ENCODE measurements at regions not wholly inside any gene's neighbourhood (a gene's known extent, or its start where the extent isn't known, plus 50 kb on each side); places are given as distances from the start of the nearest gene placed in this dataset.

DNA sequence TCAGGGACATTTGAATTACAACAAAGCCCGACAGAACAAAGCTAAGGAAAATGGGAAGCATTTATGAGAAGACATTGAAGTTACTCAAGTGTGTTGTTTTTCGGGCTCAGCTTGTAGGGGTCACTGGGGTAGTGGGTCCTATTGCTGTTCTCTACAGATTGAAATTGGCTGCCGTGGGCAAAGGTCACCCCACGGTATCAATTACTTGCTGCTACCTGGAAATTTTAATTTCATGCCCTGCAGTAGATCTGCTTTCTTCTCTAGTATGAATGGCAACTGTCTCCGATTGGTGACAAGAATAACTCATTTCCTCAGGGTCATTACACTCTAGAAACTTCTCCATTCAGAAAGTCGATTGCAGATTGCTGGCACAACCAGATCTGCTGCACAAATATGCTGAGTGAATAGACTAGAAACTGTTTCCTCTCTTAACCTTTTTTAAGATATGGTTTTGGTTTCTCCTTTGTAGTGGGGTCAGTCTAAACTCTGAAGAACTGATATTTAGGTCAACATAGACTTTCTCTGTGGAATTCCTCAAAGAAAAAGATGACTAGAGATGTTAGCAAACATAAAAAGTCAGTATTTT is 454.1 kb downstream of the ARHGEF28 start:
- Histone ChIP-seq H3K4me3 (ENCODE audit: low read depth, low read length) (no peak overlapping the region), H3K36me3 (ENCODE audit: control insufficient read depth, insufficient read depth, low read length) (no peaks in the 10 kb centered on the region), H3K27me3 (ENCODE audit: control insufficient read depth, insufficient read depth, low read length) (no peaks in the 10 kb centered on the region)
- DNase-seq (ENCODE audit: low read depth), result no peak
- TF ChIP-seq, protein P1, sequence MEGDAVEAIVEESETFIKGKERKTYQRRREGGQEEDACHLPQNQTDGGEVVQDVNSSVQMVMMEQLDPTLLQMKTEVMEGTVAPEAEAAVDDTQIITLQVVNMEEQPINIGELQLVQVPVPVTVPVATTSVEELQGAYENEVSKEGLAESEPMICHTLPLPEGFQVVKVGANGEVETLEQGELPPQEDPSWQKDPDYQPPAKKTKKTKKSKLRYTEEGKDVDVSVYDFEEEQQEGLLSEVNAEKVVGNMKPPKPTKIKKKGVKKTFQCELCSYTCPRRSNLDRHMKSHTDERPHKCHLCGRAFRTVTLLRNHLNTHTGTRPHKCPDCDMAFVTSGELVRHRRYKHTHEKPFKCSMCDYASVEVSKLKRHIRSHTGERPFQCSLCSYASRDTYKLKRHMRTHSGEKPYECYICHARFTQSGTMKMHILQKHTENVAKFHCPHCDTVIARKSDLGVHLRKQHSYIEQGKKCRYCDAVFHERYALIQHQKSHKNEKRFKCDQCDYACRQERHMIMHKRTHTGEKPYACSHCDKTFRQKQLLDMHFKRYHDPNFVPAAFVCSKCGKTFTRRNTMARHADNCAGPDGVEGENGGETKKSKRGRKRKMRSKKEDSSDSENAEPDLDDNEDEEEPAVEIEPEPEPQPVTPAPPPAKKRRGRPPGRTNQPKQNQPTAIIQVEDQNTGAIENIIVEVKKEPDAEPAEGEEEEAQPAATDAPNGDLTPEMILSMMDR (IDR thresholded peaks at IDR 0.05; ENCODE audit: insufficient read depth, low read length, poor library complexity, severe bottlenecking), result no peak

DNA sequence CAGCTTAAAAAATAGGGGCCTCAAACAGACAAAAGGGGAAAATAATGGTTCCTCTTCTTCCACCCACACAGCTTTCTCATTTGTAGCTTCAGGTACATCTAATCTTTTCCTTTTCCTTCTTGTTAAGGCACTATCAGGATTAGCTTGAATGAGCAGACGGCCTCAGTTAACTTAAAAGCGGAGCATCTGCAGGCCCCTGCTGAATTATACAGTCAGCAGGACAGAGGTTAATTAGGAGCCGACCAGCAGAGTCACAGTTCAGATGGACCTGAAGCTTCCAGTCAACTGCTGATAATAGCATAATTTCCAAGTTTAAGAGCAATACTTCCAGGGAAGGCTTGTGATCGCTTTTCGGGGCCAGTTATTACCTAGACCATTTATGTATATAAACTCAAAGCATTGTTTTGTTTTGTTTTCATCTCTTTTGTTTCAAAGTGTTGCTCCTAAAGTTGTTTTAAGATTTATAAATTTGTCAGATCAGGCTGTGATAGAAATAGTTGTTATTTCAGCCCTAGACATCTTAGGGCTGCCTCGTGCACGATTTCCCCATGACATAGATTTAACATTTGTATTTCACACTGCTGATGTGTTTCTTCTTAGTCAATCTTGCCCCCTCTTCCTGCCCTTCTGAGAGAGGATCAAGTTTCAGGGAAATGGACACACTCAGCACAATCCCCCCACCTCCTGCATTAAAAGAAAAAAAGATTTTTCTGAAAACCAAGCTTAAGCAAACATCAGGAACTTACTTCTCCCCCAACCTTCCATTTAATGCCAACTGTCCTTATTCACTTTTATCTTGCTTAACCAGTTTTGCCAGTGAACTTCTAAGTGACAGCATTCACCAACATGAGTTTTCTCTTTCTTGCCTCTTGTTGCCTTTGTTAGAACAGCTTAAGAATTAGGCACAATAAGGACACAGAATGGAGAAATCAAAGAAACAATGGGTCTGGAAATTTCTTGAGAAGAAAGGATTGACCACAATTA is 449.8 kb downstream of the ARHGEF28 start:
- TF ChIP-seq, protein P1 (IDR thresholded peaks at IDR 0.05; ENCODE audit: insufficient read depth, low read length, poor library complexity, severe bottlenecking), result no peak
- no peaks in the 10 kb centered on the region for H3K27me3 ChIP-seq (ENCODE audit: control insufficient read depth, insufficient read depth, low read length)
- no peak for DNase-seq (ENCODE audit: low read depth)

DNA sequence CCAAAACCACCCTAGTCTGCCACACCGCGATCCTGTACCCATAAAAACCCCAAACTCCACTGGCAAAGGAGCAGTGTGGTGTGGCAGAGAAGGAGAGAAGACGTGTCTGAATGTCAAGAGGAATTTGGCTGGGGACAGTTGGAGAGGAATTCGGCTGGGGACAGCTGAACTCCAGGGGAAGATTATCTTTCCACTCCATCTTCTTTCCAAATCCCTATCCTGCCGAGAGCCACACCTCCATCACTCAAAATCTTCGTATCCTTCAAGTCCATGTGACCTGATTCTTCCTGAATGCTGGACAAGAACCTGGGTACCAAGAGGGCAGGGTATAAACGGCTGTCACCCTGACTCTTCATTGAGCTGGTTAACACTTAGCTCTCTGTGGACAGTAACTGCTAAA is 448.1 kb downstream of the ARHGEF28 start:
- Histone ChIP-seq H3K4me3 (ENCODE audit: low read depth, low read length) (no peak overlapping the region), H3K36me3 (ENCODE audit: control insufficient read depth, insufficient read depth, low read length) (no peaks in the 10 kb centered on the region), H3K27me3 (ENCODE audit: control insufficient read depth, insufficient read depth, low read length) (no peaks in the 10 kb centered on the region)
- no peak for DNase-seq (ENCODE audit: low read depth)
- TF ChIP-seq, protein P1 (IDR thresholded peaks at IDR 0.05; ENCODE audit: insufficient read depth, low read length, poor library complexity, severe bottlenecking), result no peak

More for the DNA sequence above, 449.8 kb downstream of the ARHGEF28 start:
- H3K4me3 ChIP-seq (ENCODE audit: low read depth, low read length), result no peak overlapping the region
- H3K36me3 ChIP-seq (ENCODE audit: control insufficient read depth, insufficient read depth, low read length), result no peaks in the 10 kb centered on the region

DNA sequence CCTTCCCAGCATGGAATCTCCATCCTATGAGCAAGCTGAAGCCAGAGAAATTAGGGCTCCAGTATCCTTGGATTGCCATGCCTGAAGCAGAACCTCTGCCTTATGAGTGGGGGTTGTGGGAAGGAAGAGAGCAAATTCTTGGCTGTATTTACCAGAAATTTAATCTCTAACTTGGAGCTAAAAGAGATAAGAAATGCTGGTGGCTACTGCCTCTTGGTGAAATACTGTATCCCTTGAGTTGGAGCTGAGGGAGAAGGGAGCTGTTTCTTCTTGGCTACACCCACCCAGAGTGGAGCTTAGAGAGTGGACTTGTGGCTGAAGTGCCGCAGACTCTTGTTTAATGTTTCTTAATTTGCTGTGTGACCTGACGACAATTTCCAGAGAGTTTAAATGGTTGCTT is 447.3 kb downstream of the ARHGEF28 start:
- Histone ChIP-seq H3K36me3 (ENCODE audit: control insufficient read depth, insufficient read depth, low read length) (no peaks in the 10 kb centered on the region), H3K4me3 (ENCODE audit: low read depth, low read length) (no peak overlapping the region), H3K27me3 (ENCODE audit: control insufficient read depth, insufficient read depth, low read length) (no peaks in the 10 kb centered on the region)
- no peak for DNase-seq (ENCODE audit: low read depth)
- TF ChIP-seq, protein P1 (IDR thresholded peaks at IDR 0.05; ENCODE audit: insufficient read depth, low read length, poor library complexity, severe bottlenecking), result no peak

DNA sequence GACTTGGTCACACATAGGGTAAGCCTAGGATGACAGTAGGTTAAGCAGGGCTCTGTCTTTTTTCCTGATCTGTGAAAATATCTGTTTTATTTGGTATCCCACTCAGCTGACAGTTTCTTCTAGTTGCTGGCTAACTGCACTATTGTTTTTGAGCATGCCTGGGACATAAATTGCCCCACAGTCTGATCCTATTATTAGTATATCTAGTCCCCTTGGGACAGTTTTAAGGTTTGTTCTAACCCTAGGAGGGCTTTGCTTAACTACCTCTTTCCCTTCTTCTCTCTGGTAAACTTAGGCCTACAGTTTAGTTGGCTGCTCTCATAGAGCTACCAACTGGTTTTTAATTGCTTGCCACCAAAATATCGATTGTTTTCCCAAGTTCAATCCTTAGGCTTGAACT is 446.6 kb downstream of the ARHGEF28 start:
- TF ChIP-seq, protein P1 (IDR thresholded peaks at IDR 0.05; ENCODE audit: insufficient read depth, low read length, poor library complexity, severe bottlenecking), result no peak
- DNase-seq (ENCODE audit: low read depth), result no peak
- Histone ChIP-seq H3K27me3 (ENCODE audit: control insufficient read depth, insufficient read depth, low read length) (no peaks in the 10 kb centered on the region), H3K36me3 (ENCODE audit: control insufficient read depth, insufficient read depth, low read length) (no peaks in the 10 kb centered on the region), H3K4me3 (ENCODE audit: low read depth, low read length) (no peak overlapping the region)
